SK-N-SH treated with all-trans-retinoic acid at 6 μM for 48 hours (cell line): ENCODE measurements at regions not wholly inside any gene's neighbourhood (a gene's known extent, or its start where the extent isn't known, plus 50 kb on each side); places are given as distances from the start of the nearest gene placed in this dataset.

Experiments
- ATAC-seq: fragments of 200-7000 bp; cut with Tn5 transposase; 3 replicates; pipeline ENCODE4 v1.9.1; 2020; ENCODE audit warnings: mild to moderate bottlenecking, moderate library complexity
- ARNTL ChIP-seq: fragments of 450-650 bp; formaldehyde crosslinking; IDR thresholded peaks from 2 replicates; pipeline ENCODE4 v1.5.0; 2020; ENCODE audit warnings: low read depth, mild to moderate bottlenecking, moderate library complexity, borderline replicate concordance
- BACH2 ChIP-seq: fragments of 250-450 bp; sonication (Bioruptor Pico); IDR thresholded peaks from 2 replicates; pipeline ENCODE4 v1.9.0; 2021; ENCODE audit warnings: mild to moderate bottlenecking, borderline replicate concordance
- CREB5 ChIP-seq: fragments of 250-450 bp; sonication (Bioruptor Pico); IDR thresholded peaks from 2 replicates; pipeline ENCODE4 v1.5.1; 2020; ENCODE audit warnings: low read depth, mild to moderate bottlenecking, moderate library complexity
- CSDC2 ChIP-seq: fragments of 250-450 bp; sonication (Bioruptor Pico); IDR thresholded peaks from 2 replicates; pipeline ENCODE4 v1.5.0; 2020; ENCODE audit warnings: mild to moderate bottlenecking, moderate library complexity
- CSRNP3 ChIP-seq: fragments of 250-450 bp; sonication (Bioruptor Pico); IDR thresholded peaks from 2 replicates; pipeline ENCODE4 v1.5.1; 2021; ENCODE audit warnings: mild to moderate bottlenecking, moderate library complexity
- ESRRG ChIP-seq: fragments of 250-450 bp; sonication (Bioruptor Pico); IDR thresholded peaks from 2 replicates; pipeline ENCODE4 v1.6.1; 2021; ENCODE audit warnings: mild to moderate bottlenecking
- GLIS3 ChIP-seq: fragments of 250-450 bp; sonication (Bioruptor Pico); IDR thresholded peaks from 2 replicates; pipeline ENCODE4 v1.5.0; 2020; ENCODE audit warnings: mild to moderate bottlenecking, moderate library complexity
- OSR1 ChIP-seq: fragments of 250-450 bp; sonication (Bioruptor Pico); IDR thresholded peaks from 2 replicates; pipeline ENCODE4 v1.8.0; 2022; ENCODE audit warnings: moderate library complexity, mild to moderate bottlenecking, inconsistent platforms
- POU6F1 ChIP-seq: fragments of 250-450 bp; sonication (Bioruptor Pico); IDR thresholded peaks from 2 replicates; pipeline ENCODE4 v1.8.0; 2021; ENCODE audit warnings: low read depth, mild to moderate bottlenecking, moderate library complexity, borderline replicate concordance
- PPARA ChIP-seq: fragments of 250-450 bp; sonication (Bioruptor Pico); IDR thresholded peaks from 2 replicates; pipeline ENCODE4 v1.5.0; 2020; ENCODE audit warnings: mild to moderate bottlenecking, borderline replicate concordance
- RARB ChIP-seq: fragments of 250-450 bp; sonication (Bioruptor Pico); IDR thresholded peaks from 2 replicates; pipeline ENCODE4 v1.8.0; 2021; ENCODE audit warnings: mild to moderate bottlenecking, moderate library complexity
- SNAI2 ChIP-seq: fragments of 250-450 bp; sonication (Bioruptor Pico); IDR thresholded peaks from 2 replicates; pipeline ENCODE4 v1.5.0; 2020; ENCODE audit warnings: mild to moderate bottlenecking, moderate library complexity
- TCF4 ChIP-seq: fragments of 250-450 bp; sonication (Bioruptor Pico); IDR thresholded peaks from 2 replicates; pipeline ENCODE4 v1.8.0; 2021; ENCODE audit warnings: mild to moderate bottlenecking, moderate library complexity, borderline replicate concordance
- TOX ChIP-seq: fragments of 250-450 bp; sonication (Bioruptor Pico); IDR thresholded peaks from 2 replicates; pipeline ENCODE4 v1.8.0; 2021; ENCODE audit warnings: mild to moderate bottlenecking, moderate library complexity, borderline replicate concordance
- ZFP3 ChIP-seq: fragments of 250-450 bp; sonication (Bioruptor Pico); IDR thresholded peaks from 2 replicates; pipeline ENCODE4 v1.5.0; 2020; ENCODE audit warnings: mild to moderate bottlenecking, moderate library complexity
- ZFP30 ChIP-seq: fragments of 450-650 bp; formaldehyde crosslinking; IDR thresholded peaks from 2 replicates; pipeline ENCODE4 v1.5.0; 2022; ENCODE audit warnings: mild to moderate bottlenecking, moderate library complexity
- ZNF565 ChIP-seq: fragments of 450-650 bp; formaldehyde crosslinking; conservative IDR thresholded peaks from 2 replicates; pipeline ENCODE4 v1.5.0; 2020; ENCODE audit warnings: low read depth, mild to moderate bottlenecking, moderate library complexity
- TF ChIP-seq, protein P1 (sequence below): fragments of 250-450 bp; sonication (Bioruptor Pico); IDR thresholded peaks from 2 replicates; pipeline ENCODE4 v1.8.0; 2020; ENCODE audit warnings: mild to moderate bottlenecking, moderate library complexity, borderline replicate concordance
- TF ChIP-seq, protein P2 (sequence below): fragments of 250-450 bp; sonication (Bioruptor Pico); IDR thresholded peaks from 2 replicates; pipeline ENCODE4 v1.5.0; 2020; ENCODE audit warnings: mild to moderate bottlenecking, moderate library complexity

DNA sequence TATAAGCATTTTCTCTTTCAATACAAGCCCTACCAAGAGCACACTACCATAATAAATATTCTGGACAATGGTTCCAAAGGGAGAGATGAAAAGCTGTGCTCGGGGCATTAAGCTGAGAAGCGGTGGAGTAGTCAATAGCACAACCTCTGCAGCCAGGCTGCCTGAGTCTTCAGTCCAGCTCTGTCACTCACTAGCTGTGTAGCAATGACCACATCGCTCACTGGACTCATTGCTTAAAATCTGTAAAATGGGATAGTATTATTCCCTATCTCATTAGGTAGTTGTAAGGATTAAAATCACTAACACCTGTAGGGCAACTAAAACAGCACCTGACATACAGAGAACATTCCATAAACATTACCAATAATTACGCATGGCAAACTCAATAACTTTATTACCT lies 199.9 kb upstream of the KLF14 start:
- ATAC-seq, result no peak

GRCh38 chr7:130935564-130936157 lies 201.7 kb upstream of the KLF14 start:
- TF ChIP-seq OSR1 (no peak), ZFP3 (no peak), CREB5 (CRISPR knock-in tag) (no peak), BACH2 (CRISPR knock-in tag) (no peak), ESRRG (CRISPR knock-in tag) (no peak), ZNF565 (CRISPR knock-in tag) (no peak), CSDC2 (CRISPR knock-in tag) (no peak), RARB (no peak), ARNTL (CRISPR knock-in tag) (no peak), ZFP30 (CRISPR knock-in tag) (no peak), PPARA (CRISPR knock-in tag) (no peak), TOX (CRISPR knock-in tag) (no peak)
- TF ChIP-seq, protein P1, sequence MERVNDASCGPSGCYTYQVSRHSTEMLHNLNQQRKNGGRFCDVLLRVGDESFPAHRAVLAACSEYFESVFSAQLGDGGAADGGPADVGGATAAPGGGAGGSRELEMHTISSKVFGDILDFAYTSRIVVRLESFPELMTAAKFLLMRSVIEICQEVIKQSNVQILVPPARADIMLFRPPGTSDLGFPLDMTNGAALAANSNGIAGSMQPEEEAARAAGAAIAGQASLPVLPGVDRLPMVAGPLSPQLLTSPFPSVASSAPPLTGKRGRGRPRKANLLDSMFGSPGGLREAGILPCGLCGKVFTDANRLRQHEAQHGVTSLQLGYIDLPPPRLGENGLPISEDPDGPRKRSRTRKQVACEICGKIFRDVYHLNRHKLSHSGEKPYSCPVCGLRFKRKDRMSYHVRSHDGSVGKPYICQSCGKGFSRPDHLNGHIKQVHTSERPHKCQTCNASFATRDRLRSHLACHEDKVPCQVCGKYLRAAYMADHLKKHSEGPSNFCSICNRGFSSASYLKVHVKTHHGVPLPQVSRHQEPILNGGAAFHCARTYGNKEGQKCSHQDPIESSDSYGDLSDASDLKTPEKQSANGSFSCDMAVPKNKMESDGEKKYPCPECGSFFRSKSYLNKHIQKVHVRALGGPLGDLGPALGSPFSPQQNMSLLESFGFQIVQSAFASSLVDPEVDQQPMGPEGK (CRISPR knock-in tag), result no peak
- TF ChIP-seq, protein P2, sequence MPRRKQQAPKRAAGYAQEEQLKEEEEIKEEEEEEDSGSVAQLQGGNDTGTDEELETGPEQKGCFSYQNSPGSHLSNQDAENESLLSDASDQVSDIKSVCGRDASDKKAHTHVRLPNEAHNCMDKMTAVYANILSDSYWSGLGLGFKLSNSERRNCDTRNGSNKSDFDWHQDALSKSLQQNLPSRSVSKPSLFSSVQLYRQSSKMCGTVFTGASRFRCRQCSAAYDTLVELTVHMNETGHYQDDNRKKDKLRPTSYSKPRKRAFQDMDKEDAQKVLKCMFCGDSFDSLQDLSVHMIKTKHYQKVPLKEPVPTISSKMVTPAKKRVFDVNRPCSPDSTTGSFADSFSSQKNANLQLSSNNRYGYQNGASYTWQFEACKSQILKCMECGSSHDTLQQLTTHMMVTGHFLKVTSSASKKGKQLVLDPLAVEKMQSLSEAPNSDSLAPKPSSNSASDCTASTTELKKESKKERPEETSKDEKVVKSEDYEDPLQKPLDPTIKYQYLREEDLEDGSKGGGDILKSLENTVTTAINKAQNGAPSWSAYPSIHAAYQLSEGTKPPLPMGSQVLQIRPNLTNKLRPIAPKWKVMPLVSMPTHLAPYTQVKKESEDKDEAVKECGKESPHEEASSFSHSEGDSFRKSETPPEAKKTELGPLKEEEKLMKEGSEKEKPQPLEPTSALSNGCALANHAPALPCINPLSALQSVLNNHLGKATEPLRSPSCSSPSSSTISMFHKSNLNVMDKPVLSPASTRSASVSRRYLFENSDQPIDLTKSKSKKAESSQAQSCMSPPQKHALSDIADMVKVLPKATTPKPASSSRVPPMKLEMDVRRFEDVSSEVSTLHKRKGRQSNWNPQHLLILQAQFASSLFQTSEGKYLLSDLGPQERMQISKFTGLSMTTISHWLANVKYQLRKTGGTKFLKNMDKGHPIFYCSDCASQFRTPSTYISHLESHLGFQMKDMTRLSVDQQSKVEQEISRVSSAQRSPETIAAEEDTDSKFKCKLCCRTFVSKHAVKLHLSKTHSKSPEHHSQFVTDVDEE, result no peak
- ATAC-seq, result no peak

More for the DNA sequence above, 199.9 kb upstream of the KLF14 start:
- TF ChIP-seq TOX (CRISPR knock-in tag), result no peak
- no peak for TF ChIP-seq OSR1
- no peak for TF ChIP-seq TCF4 (CRISPR knock-in tag)
- TF ChIP-seq POU6F1 (CRISPR knock-in tag), result no peak
- no peak for TF ChIP-seq BACH2 (CRISPR knock-in tag)
- no peak for TF ChIP-seq CSRNP3 (CRISPR knock-in tag)
- TF ChIP-seq, protein P2, result no peak
- TF ChIP-seq GLIS3, result no peak
- TF ChIP-seq, protein P1 (CRISPR knock-in tag), result no peak
- TF ChIP-seq ZFP3, result no peak
- no peak for TF ChIP-seq SNAI2 (CRISPR knock-in tag)
- no peak for TF ChIP-seq PPARA (CRISPR knock-in tag)
- TF ChIP-seq ESRRG (CRISPR knock-in tag), result no peak
